ENCODE measurements at regions not wholly inside any gene's neighbourhood (a gene's known extent, or its start where the extent isn't known, plus 50 kb on each side); places are given as distances from the start of the nearest gene placed in this dataset.
"Not testable (repeated sequence)": the region's sequence is repeated elsewhere in the genome, so short reads cannot be mapped to it uniquely, and the experiment has no call there.

DNA sequence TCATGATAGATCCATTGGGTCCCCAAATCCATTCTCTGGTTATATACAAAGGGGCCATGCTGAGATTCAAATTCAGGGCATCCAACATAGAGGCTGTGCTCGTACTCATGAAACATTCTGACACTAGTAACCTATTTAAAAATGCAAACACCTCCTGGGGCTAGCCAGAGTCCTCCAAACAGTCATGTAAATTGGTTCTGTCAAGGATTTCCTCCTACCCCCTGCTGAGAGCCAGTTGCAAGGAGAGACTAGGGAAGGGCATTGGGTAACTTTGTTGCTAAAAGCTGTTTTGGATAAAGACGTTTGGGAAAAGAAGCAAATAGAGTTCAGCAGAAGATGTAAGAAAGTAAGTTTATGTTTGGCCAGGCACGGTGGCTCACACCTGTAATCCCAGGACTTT, 81.6 kb upstream of the FRG2C start:
- not testable (repeated sequence) for H3K4me3 ChIP-seq (ENCODE audit: low read depth in 1 of 3, low read length in 3 of 3); DNase-seq; FAIRE-seq; H3K4me1 ChIP-seq (ENCODE audit: control insufficient read depth in 3 of 3, insufficient read depth in 2 of 3, low read depth in 1 of 3, low read length in 2 of 3); H3K27ac ChIP-seq (ENCODE audit: low read depth in 1 of 3, low read length in 2 of 3); H3K9me3 ChIP-seq (ENCODE audit: control insufficient read depth in 2 of 2, insufficient read depth in 1 of 2, low read depth in 1 of 2, low read length in 1 of 2); H3K36me3 ChIP-seq (ENCODE audit: control insufficient read depth in 3 of 3, insufficient read depth in 2 of 3, low read depth in 1 of 3, low read length in 3 of 3); H3K27me3 ChIP-seq (ENCODE audit: control insufficient read depth in 3 of 3, insufficient read depth in 3 of 3, low read length in 3 of 3)
- 43 to 61% (median 48%) methylated on average over 3 of the region's 3 CpGs for WGBS, 3 donors

DNA sequence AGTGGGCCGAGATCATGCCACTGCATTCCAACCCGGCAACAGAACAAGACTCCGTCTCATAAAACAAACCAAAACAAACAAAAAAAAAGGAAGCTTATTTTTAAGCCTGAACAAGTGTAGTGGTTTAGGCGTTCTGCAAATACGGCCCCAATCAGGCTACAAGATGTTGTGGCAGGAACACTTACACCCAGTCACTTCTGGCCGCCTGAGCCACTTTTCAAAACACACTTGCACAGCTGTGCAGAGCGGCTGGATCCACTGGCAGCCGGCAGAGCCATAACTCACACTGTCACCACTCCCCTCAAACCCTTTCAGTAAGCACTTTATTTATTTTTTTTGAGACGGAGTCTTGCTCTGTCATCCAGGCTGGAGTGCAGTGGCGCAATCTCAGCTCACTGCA, 81.0 kb upstream of the FRG2C start:
- H3K36me3 ChIP-seq (ENCODE audit: control insufficient read depth in 3 of 3, insufficient read depth in 2 of 3, low read depth in 1 of 3, low read length in 3 of 3); DNase-seq; H3K9me3 ChIP-seq (ENCODE audit: control insufficient read depth in 2 of 2, insufficient read depth in 1 of 2, low read depth in 1 of 2, low read length in 1 of 2); FAIRE-seq; H3K27me3 ChIP-seq (ENCODE audit: control insufficient read depth in 3 of 3, insufficient read depth in 3 of 3, low read length in 3 of 3); H3K27ac ChIP-seq (ENCODE audit: low read depth in 1 of 3, low read length in 2 of 3); H3K4me3 ChIP-seq (ENCODE audit: low read depth in 1 of 3, low read length in 3 of 3); H3K4me1 ChIP-seq (ENCODE audit: control insufficient read depth in 3 of 3, insufficient read depth in 2 of 3, low read depth in 1 of 3, low read length in 2 of 3): not testable (repeated sequence)
- 39 to 44% (median 40%) methylated on average over 10 of the region's 10 CpGs for WGBS, 3 donors

DNA sequence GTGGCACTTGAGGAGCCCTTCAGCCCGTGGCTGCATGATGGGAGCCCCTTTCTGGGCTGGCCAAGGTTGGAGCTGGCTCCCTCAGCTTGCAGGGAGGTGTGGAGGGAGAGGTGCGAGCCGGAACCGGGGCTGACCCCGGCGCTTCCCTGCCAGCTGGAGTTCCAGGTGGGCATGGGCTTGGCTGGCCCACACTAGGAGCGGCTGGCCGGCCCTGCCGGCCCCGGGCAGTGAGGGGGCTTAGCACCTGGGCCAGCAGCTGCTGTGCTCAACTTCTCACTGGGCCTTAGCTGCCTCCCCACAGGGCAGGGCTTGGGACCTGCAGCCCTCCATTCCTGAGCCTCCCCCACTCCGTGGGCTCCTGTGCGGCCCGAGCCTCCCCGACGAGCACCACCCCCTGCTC, 76.4 kb upstream of the FRG2C start:
- FAIRE-seq; H3K27me3 ChIP-seq (ENCODE audit: control insufficient read depth in 3 of 3, insufficient read depth in 3 of 3, low read length in 3 of 3); H3K4me3 ChIP-seq (ENCODE audit: low read depth in 1 of 3, low read length in 3 of 3); DNase-seq; H3K36me3 ChIP-seq (ENCODE audit: control insufficient read depth in 3 of 3, insufficient read depth in 2 of 3, low read depth in 1 of 3, low read length in 3 of 3); H3K9me3 ChIP-seq (ENCODE audit: control insufficient read depth in 2 of 2, insufficient read depth in 1 of 2, low read depth in 1 of 2, low read length in 1 of 2); H3K4me1 ChIP-seq (ENCODE audit: control insufficient read depth in 3 of 3, insufficient read depth in 2 of 3, low read depth in 1 of 3, low read length in 2 of 3); H3K27ac ChIP-seq (ENCODE audit: low read depth in 1 of 3, low read length in 2 of 3): not testable (repeated sequence)
- WGBS, 3 donors, result 87 to 90% (median 90%) methylated on average over 15 of the region's 15 CpGs

DNA sequence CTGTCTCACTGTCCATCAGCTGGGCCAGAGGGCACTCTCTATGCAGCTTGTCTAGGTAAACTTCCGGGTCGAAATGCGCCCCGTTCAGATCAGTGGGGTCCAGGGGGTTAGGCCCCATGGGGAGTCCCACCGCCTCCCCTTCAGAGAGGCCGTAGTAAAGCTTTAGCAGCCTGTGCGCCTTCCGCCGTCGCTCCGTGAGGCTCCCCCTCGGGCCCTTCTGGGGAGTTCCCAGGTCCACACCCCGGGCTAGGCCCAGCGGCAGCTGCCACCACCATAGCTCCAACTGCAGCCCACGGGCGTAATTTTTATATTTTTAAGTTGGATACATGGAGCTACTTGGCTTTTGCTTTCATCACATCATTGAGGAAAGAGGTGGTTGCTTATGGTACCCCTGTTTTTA, 73.7 kb upstream of the FRG2C start:
- DNase-seq; H3K4me1 ChIP-seq (ENCODE audit: control insufficient read depth in 3 of 3, insufficient read depth in 2 of 3, low read depth in 1 of 3, low read length in 2 of 3); H3K36me3 ChIP-seq (ENCODE audit: control insufficient read depth in 3 of 3, insufficient read depth in 2 of 3, low read depth in 1 of 3, low read length in 3 of 3); FAIRE-seq; H3K27ac ChIP-seq (ENCODE audit: low read depth in 1 of 3, low read length in 2 of 3); H3K9me3 ChIP-seq (ENCODE audit: control insufficient read depth in 2 of 2, insufficient read depth in 1 of 2, low read depth in 1 of 2, low read length in 1 of 2); H3K27me3 ChIP-seq (ENCODE audit: control insufficient read depth in 3 of 3, insufficient read depth in 3 of 3, low read length in 3 of 3); H3K4me3 ChIP-seq (ENCODE audit: low read depth in 1 of 3, low read length in 3 of 3): not testable (repeated sequence)
- WGBS, 3 donors, result 86 to 91% (median 88%) methylated on average over 16 of the region's 16 CpGs

DNA sequence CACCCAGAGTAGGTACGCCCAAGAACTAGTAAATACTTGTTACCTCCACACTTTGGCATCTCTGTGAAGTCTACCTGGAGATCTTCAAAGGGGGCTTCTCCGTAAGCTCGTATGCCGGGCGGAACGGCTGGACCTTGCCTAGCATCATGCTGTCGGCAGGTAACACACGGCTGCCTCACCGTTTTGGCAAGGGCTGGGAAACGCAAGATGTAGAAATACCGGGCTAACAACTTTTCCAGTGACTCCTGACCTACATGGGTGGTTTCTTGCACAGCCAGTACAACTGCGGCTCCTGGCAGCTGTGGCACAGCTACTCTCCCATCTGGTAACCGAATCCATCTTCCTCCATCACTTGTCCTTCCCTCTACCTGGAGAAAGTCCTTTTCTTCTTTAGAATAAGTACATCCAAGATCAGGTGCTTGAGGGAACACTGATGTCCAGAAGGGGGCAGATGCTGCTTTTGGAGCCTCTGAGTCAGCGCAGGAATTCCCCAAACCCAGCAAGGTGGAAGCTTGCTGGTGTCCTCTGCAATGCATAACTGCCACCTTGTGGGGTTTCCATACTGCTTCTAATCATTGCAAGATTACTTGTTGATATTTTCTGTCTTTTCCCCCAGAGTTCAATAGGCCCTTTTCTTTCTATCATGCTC, 59.7 kb upstream of the FRG2C start:
- FAIRE-seq; H3K27ac ChIP-seq (ENCODE audit: low read depth in 1 of 3, low read length in 2 of 3); H3K9me3 ChIP-seq (ENCODE audit: control insufficient read depth in 2 of 2, insufficient read depth in 1 of 2, low read depth in 1 of 2, low read length in 1 of 2); H3K36me3 ChIP-seq (ENCODE audit: control insufficient read depth in 3 of 3, insufficient read depth in 2 of 3, low read depth in 1 of 3, low read length in 3 of 3); H3K4me1 ChIP-seq (ENCODE audit: control insufficient read depth in 3 of 3, insufficient read depth in 2 of 3, low read depth in 1 of 3, low read length in 2 of 3); H3K27me3 ChIP-seq (ENCODE audit: control insufficient read depth in 3 of 3, insufficient read depth in 3 of 3, low read length in 3 of 3); H3K4me3 ChIP-seq (ENCODE audit: low read depth in 1 of 3, low read length in 3 of 3): not testable (repeated sequence)
- 76 to 79% (median 76%) methylated on average over 14 of the region's 14 CpGs for WGBS, 3 donors
- peak in 1 of 2 donors; percentile 3 for DNase-seq

DNA sequence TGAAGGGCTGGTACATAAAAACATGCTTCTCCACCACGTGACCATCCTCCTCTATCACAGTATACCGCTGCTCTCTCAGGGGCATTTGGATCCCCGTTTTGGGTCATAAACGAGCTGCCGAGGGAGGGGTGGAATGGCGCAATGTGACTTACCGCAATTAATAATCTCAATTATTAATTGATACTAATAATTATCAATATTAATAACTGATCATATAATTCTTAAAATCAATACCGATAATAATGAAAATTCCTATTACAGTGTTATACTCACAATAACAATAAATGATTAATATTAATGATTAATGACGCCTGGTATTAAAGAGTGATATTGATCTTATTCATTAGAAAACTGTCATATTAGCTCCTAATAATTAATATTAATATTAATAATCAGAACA, 56.1 kb upstream of the FRG2C start:
- H3K4me1 ChIP-seq (ENCODE audit: control insufficient read depth in 3 of 3, insufficient read depth in 2 of 3, low read depth in 1 of 3, low read length in 2 of 3); H3K4me3 ChIP-seq (ENCODE audit: low read depth in 1 of 3, low read length in 3 of 3); DNase-seq; H3K36me3 ChIP-seq (ENCODE audit: control insufficient read depth in 3 of 3, insufficient read depth in 2 of 3, low read depth in 1 of 3, low read length in 3 of 3); H3K27me3 ChIP-seq (ENCODE audit: control insufficient read depth in 3 of 3, insufficient read depth in 3 of 3, low read length in 3 of 3); H3K9me3 ChIP-seq (ENCODE audit: control insufficient read depth in 2 of 2, insufficient read depth in 1 of 2, low read depth in 1 of 2, low read length in 1 of 2); H3K27ac ChIP-seq (ENCODE audit: low read depth in 1 of 3, low read length in 2 of 3); FAIRE-seq: not testable (repeated sequence)
- 82 to 86% (median 84%) methylated on average over 9 of the region's 9 CpGs for WGBS, 3 donors

DNA sequence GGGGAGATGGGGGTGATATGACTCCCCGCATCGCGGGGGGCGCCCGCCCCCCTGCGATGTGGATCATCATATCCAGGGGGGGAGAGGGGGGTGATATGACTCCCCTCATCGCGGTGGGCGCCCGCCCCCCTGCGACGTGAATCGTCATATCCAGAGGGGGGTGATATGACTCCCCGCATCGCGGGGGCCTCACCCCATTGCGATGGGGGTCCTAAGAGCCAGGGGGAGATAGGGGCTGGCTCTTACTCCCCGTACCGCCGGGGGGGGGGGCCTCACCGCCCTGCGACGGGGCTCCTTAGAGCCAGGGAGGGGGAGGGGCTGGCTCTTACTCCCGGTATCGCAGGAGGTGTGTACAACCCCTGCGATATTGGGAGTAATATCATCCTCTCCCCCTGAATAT, 54.5 kb upstream of the FRG2C start:
- not testable (repeated sequence) for H3K27ac ChIP-seq (ENCODE audit: low read depth in 1 of 3, low read length in 2 of 3); H3K27me3 ChIP-seq (ENCODE audit: control insufficient read depth in 3 of 3, insufficient read depth in 3 of 3, low read length in 3 of 3); H3K4me3 ChIP-seq (ENCODE audit: low read depth in 1 of 3, low read length in 3 of 3); DNase-seq; FAIRE-seq; H3K4me1 ChIP-seq (ENCODE audit: control insufficient read depth in 3 of 3, insufficient read depth in 2 of 3, low read depth in 1 of 3, low read length in 2 of 3); H3K9me3 ChIP-seq (ENCODE audit: control insufficient read depth in 2 of 2, insufficient read depth in 1 of 2, low read depth in 1 of 2, low read length in 1 of 2); H3K36me3 ChIP-seq (ENCODE audit: control insufficient read depth in 3 of 3, insufficient read depth in 2 of 3, low read depth in 1 of 3, low read length in 3 of 3)
- WGBS, 3 donors, result 32 to 51% (median 43%) methylated on average over 19 to 26 of the region's 26 CpGs

DNA sequence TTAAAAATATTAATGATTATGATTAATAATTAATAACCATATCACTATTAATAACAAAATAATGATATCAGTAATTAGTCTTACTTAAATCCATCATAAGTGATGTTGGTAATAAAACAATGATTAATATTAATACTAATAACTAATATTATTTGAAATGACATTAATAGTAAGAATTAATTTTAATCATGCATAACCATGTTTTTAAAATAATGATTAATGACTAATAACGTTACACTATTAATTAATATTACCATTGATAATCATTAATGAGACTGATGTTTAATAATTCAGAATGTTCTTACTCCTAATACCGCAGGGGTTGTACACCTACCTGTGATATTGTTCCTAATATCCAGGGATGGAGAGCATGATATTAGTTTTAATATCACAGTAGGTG, 53.4 kb upstream of the FRG2C start:
- no peaks in the 10 kb centered on the region for H3K27me3 ChIP-seq (ENCODE audit: control insufficient read depth in 3 of 3, insufficient read depth in 3 of 3, low read length in 3 of 3)
- H3K9me3 ChIP-seq (ENCODE audit: control insufficient read depth in 2 of 2, insufficient read depth in 1 of 2, low read depth in 1 of 2, low read length in 1 of 2), result no peaks in the 10 kb centered on the region
- H3K4me3 ChIP-seq (ENCODE audit: low read depth in 1 of 3, low read length in 3 of 3), result no peak overlapping the region
- WGBS, 3 donors, result 72 to 80% (median 76%) methylated on average over 2 of the region's 2 CpGs
- H3K36me3 ChIP-seq (ENCODE audit: control insufficient read depth in 3 of 3, insufficient read depth in 2 of 3, low read depth in 1 of 3, low read length in 3 of 3), result no peaks in the 10 kb centered on the region
- DNase-seq, result no peak
- H3K27ac ChIP-seq (ENCODE audit: low read depth in 1 of 3, low read length in 2 of 3), result no peak overlapping the region
- H3K4me1 ChIP-seq (ENCODE audit: control insufficient read depth in 3 of 3, insufficient read depth in 2 of 3, low read depth in 1 of 3, low read length in 2 of 3), result no peaks in the 10 kb centered on the region
- peak; percentile 87 for FAIRE-seq

DNA sequence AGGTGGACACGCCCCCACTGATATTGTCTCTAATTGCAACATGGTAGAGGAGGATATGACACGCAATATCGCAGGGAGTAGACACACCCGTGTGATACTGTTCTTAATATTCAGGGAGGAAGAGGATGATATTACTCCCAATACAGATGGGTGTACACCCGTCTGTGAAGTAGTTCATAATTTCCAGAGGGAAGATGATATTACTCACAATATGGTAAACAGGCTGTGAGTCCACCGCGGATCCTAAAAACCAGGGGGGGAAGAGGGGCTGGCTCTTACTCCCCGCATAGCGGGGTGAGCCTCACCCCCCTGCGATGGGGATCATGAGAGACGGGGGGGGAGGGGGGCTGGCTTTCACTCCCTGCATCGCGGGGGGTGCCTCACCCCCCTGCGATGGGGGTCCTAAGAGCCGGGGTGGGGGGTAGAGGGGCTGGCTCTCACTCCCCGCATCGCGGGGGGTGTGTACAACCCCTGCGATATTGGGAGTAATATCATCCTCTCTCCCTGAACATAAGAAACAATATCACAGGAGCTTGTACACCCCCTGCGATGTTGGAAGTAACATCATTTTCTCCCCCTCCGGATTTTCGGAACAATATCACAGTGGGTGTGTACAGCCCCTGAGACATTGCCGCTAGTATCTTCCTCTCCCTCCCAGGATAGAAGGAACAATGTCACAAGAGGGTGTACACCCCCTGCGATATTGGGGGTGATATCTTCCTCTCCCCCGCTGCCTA, 52.2 kb upstream of the FRG2C start:
- not testable (repeated sequence) for FAIRE-seq; H3K27ac ChIP-seq (ENCODE audit: low read depth in 1 of 3, low read length in 2 of 3); H3K9me3 ChIP-seq (ENCODE audit: control insufficient read depth in 2 of 2, insufficient read depth in 1 of 2, low read depth in 1 of 2, low read length in 1 of 2); H3K4me1 ChIP-seq (ENCODE audit: control insufficient read depth in 3 of 3, insufficient read depth in 2 of 3, low read depth in 1 of 3, low read length in 2 of 3); H3K27me3 ChIP-seq (ENCODE audit: control insufficient read depth in 3 of 3, insufficient read depth in 3 of 3, low read length in 3 of 3); DNase-seq; H3K4me3 ChIP-seq (ENCODE audit: low read depth in 1 of 3, low read length in 3 of 3); H3K36me3 ChIP-seq (ENCODE audit: control insufficient read depth in 3 of 3, insufficient read depth in 2 of 3, low read depth in 1 of 3, low read length in 3 of 3)
- 55 to 59% (median 58%) methylated on average over 23 to 25 of the region's 25 CpGs for WGBS, 3 donors

Measured in small intestine (tissue), 7 donors.